ENCODE measurements at regions not wholly inside any gene's neighbourhood (a gene's known extent, or its start where the extent isn't known, plus 50 kb on each side); places are given as distances from the start of the nearest gene placed in this dataset.

- no peak overlapping the region for H3K4me3 ChIP-seq (ENCODE audit: low read depth, low read length)
- peak; percentile 3 for DNase-seq (ENCODE audit: low read depth)
- peak; percentile 25 for TF ChIP-seq CTCF (IDR thresholded peaks at IDR 0.05; ENCODE audit: insufficient read depth, low read depth, low read length, missing control alignments)
Observed at GRCh38 chr12:30440826-30441602, 254.7 kb downstream of the IPO8 start.

DNA sequence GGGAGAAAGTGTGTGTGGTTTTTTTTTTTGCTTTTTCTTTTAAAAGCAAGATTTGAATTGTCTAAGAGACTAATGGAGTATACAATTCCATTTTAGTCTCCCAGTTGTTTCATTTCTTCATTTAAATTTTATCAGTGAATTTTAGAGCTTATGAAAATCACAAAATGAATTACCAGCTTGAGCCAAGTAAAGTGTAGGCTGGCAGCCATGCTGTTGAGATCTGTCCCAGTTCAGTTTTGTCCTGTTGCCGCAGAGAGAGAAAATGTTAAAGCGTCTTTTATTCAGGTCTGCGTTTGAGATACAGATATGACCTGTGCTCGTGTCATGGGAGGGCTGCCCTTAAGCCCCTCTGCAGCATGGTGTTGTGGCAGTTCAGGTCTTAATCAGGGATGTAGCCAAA lies 256.5 kb downstream of the IPO8 start:
- no peak overlapping the region for H3K4me3 ChIP-seq (ENCODE audit: low read depth, low read length)
- no peak for DNase-seq (ENCODE audit: low read depth)
- no peak for TF ChIP-seq CTCF (IDR thresholded peaks at IDR 0.05; ENCODE audit: insufficient read depth, low read depth, low read length, missing control alignments)

DNA sequence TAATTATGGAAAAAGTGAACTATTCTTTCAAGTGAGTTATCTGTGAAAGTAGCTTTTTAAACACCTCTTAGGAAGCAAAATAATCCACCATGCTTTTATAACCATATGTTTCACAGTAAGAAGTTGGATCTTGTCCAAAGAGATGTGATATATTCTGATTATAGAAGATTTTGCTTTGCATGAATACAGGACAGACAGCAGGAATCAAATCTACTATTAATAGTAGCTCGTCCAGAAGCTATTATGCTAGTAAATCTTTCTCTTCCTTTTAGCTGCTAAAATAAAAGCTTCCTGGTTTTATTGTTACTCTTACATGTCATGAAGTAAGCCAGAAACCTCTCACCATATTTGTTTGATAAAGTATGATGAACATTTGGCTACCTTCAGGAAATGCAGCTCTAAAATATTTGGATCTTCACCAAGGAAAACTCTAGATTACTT lies 257.0 kb downstream of the IPO8 start:
- H3K4me3 ChIP-seq (ENCODE audit: low read depth, low read length), result no peak overlapping the region
- DNase-seq (ENCODE audit: low read depth), result no peak
- no peak for TF ChIP-seq CTCF (IDR thresholded peaks at IDR 0.05; ENCODE audit: insufficient read depth, low read depth, low read length, missing control alignments)

DNA sequence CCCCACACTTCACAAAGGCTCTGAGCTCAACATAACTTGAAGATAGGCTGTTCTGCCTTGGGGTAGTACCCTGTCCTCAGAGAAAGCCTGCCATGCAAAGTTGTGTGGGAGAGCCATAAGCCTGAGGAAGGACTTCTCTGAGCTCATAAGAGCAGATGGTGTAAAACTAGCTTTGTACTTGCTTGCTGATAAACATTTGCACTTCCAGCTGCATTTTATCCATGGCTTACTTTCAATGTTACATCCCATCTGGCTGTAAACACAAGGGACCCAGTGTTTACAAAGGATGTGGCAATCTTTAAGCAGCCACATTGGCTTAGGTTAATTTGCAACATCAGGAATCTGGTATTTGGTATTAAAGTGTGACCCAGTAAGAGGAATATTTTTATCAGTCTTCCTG lies 258.1 kb downstream of the IPO8 start:
- DNase-seq (ENCODE audit: low read depth), result no peak
- no peak for TF ChIP-seq CTCF (IDR thresholded peaks at IDR 0.05; ENCODE audit: insufficient read depth, low read depth, low read length, missing control alignments)
- no peak overlapping the region for H3K4me3 ChIP-seq (ENCODE audit: low read depth, low read length)

DNA sequence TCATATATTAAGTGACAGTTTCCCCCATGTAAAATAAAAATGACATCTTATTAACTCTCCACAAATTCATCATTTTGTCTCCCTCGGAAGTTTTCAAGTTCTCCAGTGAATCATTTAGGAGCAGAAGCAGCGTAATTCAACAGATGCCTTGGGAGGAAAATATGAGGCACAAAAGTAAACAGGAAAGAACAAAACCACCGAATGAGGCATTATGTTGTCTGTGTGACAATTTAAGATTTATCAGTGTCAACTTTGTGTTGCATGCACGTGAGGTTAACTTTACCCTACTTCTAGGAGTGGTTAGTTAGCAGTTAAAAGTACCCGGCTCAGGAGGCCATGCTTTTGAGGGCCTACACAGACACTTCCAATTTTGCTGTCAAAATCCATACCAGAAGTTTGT lies 258.6 kb downstream of the IPO8 start:
- H3K4me3 ChIP-seq (ENCODE audit: low read depth, low read length), result no peak overlapping the region
- no peak for DNase-seq (ENCODE audit: low read depth)
- TF ChIP-seq CTCF (IDR thresholded peaks at IDR 0.05; ENCODE audit: insufficient read depth, low read depth, low read length, missing control alignments), result no peak

DNA sequence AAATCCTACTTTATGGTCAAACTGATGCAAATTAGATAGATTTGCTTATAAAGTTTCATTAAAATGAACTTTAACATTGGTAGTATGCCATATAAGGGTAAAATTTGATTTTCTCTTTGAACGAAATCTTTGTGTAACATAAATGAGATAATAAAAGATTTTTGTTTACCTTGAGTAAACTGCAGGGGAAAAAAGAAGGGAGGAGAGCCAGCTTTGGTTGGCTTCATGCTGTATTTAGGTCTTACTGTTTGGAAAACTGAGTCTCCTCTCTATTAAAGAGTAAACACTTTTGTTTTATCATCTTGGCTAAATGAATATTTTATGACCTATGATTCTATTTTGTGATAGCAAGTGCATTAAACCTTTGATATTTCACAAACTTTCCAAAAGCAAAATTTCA lies 267.6 kb downstream of the IPO8 start:
- no peak overlapping the region for H3K4me3 ChIP-seq (ENCODE audit: low read depth, low read length)
- no peak for DNase-seq (ENCODE audit: low read depth)
- no peak for TF ChIP-seq CTCF (IDR thresholded peaks at IDR 0.05; ENCODE audit: insufficient read depth, low read depth, low read length, missing control alignments)

GRCh38 chr12:30427555-30427954 lies 268.1 kb downstream of the IPO8 start:
- TF ChIP-seq CTCF (IDR thresholded peaks at IDR 0.05; ENCODE audit: insufficient read depth, low read depth, low read length, missing control alignments), result no peak
- DNase-seq (ENCODE audit: low read depth), result no peak

More at GRCh38 chr12:30427555-30427954, 268.1 kb downstream of the IPO8 start:
- no peak overlapping the region for H3K4me3 ChIP-seq (ENCODE audit: low read depth, low read length)
